GM21360 (cell line): ENCODE measurements at regions not wholly inside any gene's neighbourhood (a gene's known extent, or its start where the extent isn't known, plus 50 kb on each side); places are given as distances from the start of the nearest gene placed in this dataset.
"Not testable (repeated sequence)": the region's sequence is repeated elsewhere in the genome, so short reads cannot be mapped to it uniquely, and the experiment has no call there.

ENCODE experiments used
- ATAC-seq: cut with Tn5 transposase; IDR thresholded peaks from one replicate; pipeline ENCODE4 v1.9.1; 2021; ENCODE audit warnings: mild to moderate bottlenecking, moderate library complexity; ENCODE audit not compliant: unreplicated experiment

DNA sequence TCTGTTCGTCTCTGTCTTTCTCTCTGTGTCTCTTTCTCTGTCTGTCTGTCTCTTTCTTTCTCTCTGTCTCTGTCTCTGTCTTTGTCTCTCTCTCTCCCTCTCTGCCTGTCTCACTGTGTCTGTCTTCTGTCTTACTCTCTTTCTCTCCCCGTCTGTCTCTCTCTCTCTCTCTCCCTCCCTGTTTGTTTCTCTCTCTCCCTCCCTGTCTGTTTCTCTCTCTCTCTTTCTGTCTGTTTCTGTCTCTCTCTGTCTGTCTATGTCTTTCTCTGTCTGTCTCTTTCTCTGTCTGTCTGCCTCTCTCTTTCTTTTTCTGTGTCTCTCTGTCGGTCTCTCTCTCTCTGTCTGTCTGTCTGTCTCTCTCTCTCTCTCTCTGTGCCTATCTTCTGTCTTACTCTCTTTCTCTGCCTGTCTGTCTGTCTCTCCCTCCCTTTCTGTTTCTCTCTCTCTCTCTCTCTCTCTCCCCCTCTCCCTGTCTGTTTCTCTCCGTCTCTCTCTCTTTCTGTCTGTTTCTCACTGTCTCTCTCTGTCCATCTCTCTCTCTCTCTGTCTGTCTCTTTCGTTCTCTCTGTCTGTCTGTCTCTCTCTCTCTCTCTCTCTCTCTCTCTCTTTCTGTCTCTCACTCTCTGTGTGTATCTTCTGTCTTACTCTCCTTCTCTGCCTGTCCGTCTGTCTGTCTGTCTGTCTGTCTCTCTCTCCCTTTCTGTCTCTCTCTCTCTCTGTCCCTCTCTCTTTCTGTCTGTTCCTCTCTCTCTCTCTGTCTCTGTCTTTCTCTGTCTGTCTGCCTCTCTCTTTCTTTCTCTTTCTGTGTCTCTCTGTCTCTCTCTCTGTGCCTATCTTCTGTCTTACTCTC is 2065.9 kb upstream of the TPTE start:
- peak; percentile 62 for ATAC-seq

DNA sequence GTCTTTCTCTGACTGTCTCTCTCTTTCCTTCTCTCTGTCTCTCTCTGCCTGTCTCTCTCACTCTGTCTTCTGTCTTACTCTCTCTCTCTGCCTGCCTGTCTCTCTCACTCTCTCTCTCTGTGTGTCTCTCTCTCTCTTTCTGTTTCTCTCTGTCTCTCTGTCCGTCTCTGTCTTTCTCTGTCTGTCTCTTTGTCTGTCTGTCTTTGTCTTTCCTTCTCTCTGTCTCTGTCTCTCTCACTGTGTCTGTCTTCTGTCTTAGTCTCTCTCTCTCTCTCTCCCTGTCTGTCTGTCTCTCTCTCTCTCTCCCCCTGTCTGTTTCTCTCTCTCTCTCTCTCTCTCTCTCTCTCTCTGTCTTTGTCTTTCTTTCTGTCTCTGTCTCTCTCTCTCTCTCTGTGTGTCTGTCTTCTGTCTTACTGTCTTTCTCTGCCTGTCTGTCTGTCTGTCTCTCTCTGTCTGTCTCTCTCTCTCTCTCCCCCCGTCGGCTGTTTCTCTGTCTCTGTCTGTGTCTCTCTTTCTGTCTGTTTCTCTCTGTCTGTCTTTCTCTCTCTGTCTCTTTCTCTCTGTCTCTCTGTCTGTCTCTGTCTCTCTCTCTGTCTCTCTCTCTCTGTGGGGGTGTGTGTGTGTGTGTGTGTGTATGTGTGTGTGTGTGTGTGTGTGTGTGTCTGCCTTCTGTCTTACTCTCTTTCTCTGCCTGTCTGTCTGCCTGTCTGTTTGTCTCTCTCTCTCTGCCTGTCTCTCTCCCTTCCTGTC is 2056.8 kb upstream of the TPTE start:
- peak; percentile 81 for ATAC-seq

DNA sequence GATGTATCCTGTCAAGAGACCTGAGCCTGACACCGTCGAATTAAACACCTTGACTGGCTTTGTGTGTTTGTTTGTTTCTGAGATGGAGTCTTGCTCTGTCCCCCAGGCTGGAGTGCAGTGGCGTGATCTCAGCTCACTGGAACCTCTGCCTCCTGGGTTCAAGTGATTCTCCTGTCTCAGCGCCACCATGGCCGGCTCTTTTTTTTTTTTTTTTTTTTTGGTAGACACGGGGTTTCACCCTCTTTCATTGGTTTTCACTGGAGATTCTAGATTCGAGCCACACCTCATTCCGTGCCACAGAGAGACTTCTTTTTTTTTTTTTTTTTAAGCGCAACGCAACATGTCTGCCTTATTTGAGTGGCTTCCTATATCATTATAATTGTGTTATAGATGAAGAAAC is 2054.7 kb upstream of the TPTE start:
- ATAC-seq = not testable (repeated sequence)
